Stomach (tissue), 4 donors: ENCODE measurements at regions not wholly inside any gene's neighbourhood (a gene's known extent, or its start where the extent isn't known, plus 50 kb on each side); places are given as distances from the start of the nearest gene placed in this dataset.

Source experiments
- CTCF ChIP-seq, 7 experiments: fragments of 450-650 bp in 4 of 7; fragments of 200-600 bp in 3 of 7; sonication (generic) in 3 of 7; IDR thresholded peaks; one replicate each; pipeline ENCODE4 v1.5.1; 2016 to 2019; ENCODE audit warnings: antibody characterized with exemption in 7 of 7, control low read depth in 2 of 7, mild to moderate bottlenecking in 1 of 7
- POLR2A ChIP-seq, 4 donors: fragments of 450-650 bp; IDR thresholded peaks; one replicate each; pipeline ENCODE4 v1.6.1; 2016; ENCODE audit warnings: antibody characterized with exemption in 4 of 4, control low read depth in 2 of 4, mild to moderate bottlenecking in 1 of 4, moderate library complexity in 1 of 4

GRCh38 chr10:108913300-108913699 lies 1010.0 kb downstream of the XPNPEP1 start:
- TF ChIP-seq CTCF (IDR thresholded peaks at IDR 0.05): no peak
- no peak for TF ChIP-seq POLR2A (IDR thresholded peaks at IDR 0.05)
